Anterior cingulate cortex (tissue), 58 donors: ENCODE measurements at regions not wholly inside any gene's neighbourhood (a gene's known extent, or its start where the extent isn't known, plus 50 kb on each side); places are given as distances from the start of the nearest gene placed in this dataset.
"Not testable (repeated sequence)": the region's sequence is repeated elsewhere in the genome, so short reads cannot be mapped to it uniquely, and the experiment has no call there.

Source experiments
- DNase-seq, 58 donors: peaks; one replicate each; lab custom pipeline; 2025; lab: John Stamatoyannopoulos, UW

GRCh38 chr2:160784034-160784433, 290.4 kb upstream of the RBMS1 start:
- DNase-seq: no peak

- DNase-seq: no peak
Measured at GRCh38 chr2:160790738-160791137, 297.1 kb upstream of the RBMS1 start.

DNA sequence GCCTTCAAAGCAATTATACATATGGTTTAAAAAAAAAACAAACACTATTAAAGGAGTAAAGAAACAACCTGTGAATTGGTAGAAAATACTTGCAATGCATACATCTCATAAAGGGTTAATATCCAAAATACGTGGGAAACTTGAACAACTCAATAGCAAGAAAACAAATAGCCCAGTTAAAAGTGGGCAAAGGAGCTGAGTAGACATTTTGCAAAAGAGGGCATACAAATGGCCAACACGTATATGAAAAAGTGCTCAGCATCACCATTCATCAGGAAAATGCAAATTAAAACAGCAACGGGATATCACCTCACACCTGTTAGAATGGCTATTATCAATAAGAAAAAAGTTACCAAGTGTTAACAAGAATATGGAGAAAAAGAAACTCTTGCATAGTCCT, 298.3 kb upstream of the RBMS1 start:
- DNase-seq: no peak

- DNase-seq: no peak
Measured at GRCh38 chr2:160792837-160793236, 299.2 kb upstream of the RBMS1 start.

DNA sequence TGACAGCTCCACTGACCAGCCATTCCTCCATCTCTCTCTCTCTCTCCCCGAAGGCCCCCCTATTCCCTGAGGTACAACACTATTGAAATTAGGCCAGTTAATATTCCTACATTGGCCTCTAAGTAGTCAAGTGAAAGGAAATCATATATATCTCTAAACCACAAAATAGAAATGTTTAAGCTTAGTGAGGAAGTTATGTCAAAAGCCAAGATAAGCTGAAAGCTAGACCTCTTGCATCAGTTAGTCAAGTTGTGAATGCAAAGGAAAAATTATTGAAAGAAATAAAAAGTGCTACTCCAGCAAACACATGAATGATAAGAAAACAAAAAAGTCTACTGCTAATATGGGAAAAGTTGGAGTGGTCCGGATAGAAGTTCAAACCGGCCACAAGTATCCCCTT, 301.3 kb upstream of the RBMS1 start:
- no peak for DNase-seq

- DNase-seq: no peak
Measured at GRCh38 chr2:160803881-160804280, 310.3 kb upstream of the RBMS1 start.

DNA sequence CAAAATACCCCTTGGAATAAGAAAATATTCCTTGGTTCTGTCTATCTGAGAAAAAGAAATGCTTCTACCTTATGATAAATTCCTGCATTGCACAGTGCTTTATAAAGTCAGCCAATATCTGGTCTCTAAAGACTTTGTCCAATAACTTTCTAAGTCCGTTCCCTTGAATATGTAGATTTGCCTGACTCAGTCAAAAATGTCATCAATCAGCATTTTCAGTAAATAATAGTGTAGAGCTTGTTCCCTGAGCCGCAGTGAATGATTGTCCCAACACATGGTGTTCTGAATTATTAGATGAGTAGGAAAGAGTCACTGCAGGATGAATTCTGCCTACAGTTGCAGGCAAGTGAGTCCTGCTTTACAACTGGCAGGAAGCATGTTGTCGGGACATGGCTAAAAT, 316.8 kb upstream of the RBMS1 start:
- DNase-seq: no peak

DNA sequence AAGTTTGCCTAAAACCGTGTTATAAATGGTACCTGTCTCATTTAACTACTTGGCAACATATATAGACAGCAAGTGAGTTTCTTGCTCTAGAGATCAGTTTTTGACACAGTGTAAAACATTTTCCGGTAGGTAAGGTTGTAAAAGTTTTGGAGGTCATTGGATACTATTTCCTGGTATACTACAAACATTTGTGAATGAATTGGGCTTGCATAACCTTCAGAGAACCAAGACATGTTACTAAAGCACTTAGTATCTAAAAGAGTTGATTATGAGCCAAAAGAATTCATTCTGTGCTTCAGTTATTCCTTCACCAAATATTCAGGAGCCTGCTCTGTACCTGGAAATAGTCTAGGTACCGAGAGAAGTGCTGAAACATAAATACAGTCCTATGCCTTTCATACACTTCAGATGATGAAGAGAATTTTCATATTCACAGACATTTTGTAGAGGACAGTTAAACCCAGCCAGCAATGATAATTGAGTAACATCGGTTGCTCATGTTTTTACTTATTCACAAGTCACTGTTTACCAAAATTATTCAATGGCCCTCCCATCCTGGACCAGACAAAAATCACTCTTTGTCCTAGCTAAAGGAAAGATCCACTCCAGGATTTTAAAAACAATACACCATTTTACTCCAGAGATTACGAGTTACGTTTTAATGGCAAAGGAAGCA, 319.4 kb upstream of the RBMS1 start:
- no peak for DNase-seq

GRCh38 chr2:160813506-160813858, 319.9 kb upstream of the RBMS1 start:
- no peak for DNase-seq

- DNase-seq: no peak
Measured at GRCh38 chr2:160816916-160817499, 323.4 kb upstream of the RBMS1 start.

GRCh38 chr2:160820691-160821090, 327.1 kb upstream of the RBMS1 start:
- DNase-seq: no peak

- DNase-seq: no peak
Measured at GRCh38 chr2:160822006-160822405, 328.4 kb upstream of the RBMS1 start.

- no peak for DNase-seq
Measured at GRCh38 chr2:160825433-160825832, 331.8 kb upstream of the RBMS1 start.

DNA sequence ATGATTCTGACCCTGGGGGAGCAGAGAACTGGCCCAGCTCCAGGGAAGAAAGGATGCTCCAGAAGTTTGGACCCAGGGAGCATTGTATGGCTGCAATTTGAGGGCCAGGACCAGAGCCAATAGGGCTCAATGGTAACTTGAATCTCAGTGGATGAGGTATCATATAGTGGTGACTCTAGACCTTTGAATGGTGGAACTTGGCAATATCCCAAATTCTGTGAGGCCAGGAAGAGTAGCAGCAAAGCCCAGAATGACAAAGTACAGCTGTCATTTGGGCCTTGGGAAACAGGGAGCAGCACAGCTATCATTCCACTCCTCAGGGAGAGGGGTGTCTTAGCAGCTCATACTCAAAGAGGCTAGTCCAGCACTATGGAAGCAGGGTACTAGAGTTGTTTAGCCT, 332.9 kb upstream of the RBMS1 start:
- no peak for DNase-seq

DNA sequence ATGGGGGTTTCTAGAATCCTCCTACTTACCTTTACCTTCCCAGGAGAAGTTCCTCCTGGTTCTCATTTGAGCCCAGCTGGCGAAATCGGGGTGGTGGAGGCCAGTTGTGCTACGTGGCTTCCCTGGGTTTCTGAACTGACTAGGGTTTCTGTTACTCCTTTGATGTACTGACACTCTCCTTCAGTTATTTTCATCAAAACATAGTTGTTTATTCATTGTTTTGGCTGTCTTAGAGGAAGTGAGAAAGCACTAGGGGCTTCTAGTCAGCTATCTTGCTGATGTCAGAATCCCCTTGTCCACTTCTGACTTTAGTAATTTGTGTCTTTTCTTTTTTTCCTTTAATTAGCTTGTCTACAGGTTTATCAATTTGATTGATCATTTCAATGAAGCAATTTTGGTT, 332.2 kb upstream of the TANK start:
- DNase-seq: no peak

- DNase-seq: not testable (repeated sequence)
Measured at GRCh38 chr2:160832381-160832780, 327.8 kb upstream of the TANK start.

GRCh38 chr2:160835166-160835565, 325.1 kb upstream of the TANK start:
- no peak for DNase-seq

DNA sequence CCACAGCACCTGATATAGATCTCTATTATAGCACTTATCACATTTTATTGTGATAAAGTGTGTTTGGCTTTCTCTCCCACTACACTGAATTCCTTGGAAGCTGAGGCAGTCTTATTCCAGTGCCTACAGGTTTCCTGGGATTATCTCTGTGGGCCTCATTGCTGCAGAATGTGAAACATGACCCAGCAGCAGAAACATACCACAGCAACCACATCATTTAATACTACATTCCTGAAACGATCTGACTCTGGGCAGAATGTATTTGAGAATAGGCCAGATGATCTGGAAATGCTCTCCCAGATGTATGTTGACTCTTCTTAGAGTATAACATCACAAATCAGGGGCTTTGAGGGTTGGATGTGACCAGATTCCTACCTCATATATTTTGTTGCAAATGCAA, 323.5 kb upstream of the TANK start:
- no peak for DNase-seq

- DNase-seq: no peak
Measured at GRCh38 chr2:160837416-160837815, 322.8 kb upstream of the TANK start.

DNA sequence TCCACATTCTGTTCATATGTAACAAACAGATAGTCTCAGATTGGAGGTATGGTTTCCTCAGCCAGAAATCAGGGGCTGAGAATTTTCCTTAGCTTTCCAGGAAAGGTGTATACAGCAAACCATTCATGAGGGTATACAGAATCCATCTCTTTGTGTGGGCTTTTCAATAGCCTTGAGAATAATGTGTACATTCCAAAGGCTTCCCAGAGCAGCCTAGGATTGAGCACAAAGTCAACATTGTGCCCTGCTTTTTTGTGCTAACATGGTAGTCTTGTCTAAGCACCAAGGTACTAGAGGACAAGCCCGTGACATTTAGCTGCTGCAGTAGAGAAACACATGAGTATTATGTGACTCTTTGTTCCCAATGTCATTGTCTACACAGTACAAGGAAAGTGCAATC, 322.1 kb upstream of the TANK start:
- DNase-seq: no peak

DNA sequence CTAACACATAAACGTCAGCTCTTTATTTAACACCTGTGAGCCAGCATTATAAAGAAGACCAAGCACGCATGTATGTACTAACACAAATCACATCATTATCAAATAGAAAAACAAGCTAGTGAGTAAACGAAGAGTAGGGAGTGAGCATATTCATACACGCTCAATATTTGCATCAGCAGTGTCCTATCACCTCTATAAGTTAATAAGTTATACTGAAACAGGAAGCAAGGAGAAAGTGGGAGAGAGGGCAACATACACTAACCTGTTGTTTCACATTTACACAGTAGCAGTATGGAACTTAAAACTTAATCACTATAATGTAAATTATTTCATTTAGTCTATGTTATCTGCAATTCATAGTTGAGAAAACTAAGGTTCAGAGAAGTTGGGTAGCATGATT, 321.5 kb upstream of the TANK start:
- DNase-seq: no peak

DNA sequence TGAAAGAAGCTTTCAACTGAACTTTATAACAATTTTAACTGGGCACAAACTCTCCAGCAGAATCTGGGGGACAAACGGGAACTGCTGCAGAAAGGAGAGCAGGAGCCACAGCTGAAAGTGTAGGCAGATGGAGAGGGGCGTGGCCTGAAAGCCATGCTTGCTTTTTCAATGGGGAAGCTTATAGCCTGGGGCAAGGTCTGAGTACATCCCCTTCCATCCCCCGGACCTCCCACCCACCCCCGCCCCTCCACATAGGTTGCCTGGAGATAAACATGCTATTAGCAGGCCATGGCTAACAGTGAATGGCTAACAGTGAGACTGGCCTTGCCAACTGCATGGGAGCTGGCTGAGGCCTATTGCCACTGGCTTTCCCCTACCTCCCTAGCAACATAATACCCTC, 317.9 kb upstream of the TANK start:
- no peak for DNase-seq

DNA sequence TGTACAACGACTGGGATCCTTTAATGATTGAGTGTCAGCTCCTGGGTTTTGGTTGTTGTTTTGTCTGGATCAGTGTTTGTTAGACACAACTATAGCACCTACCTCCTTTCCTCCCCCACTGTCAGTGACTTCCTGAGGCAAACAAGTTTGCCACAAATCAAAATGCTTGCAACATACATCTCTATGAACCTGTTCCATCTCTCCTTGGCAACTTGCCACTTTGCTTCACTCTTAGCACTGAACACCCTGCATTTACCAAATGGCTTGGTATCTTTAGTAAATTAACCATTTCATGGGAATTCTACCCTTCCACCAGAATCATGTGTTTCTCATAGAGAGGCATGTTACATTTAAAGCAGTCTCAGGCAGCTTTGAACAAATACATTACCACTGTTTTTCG, 301.1 kb upstream of the TANK start:
- no peak for DNase-seq
